HG03060 (cell line): ENCODE measurements at regions not wholly inside any gene's neighbourhood (a gene's known extent, or its start where the extent isn't known, plus 50 kb on each side); places are given as distances from the start of the nearest gene placed in this dataset.
A peak's percentile ranks its signal among the peaks of the same experiment; 100 is the strongest.

Experiments
- ATAC-seq: cut with Tn5 transposase; IDR thresholded peaks from one replicate; pipeline ENCODE4 v1.9.1; 2021; ENCODE audit warnings: low read depth, moderate number of reproducible peaks; ENCODE audit not compliant: unreplicated experiment

DNA sequence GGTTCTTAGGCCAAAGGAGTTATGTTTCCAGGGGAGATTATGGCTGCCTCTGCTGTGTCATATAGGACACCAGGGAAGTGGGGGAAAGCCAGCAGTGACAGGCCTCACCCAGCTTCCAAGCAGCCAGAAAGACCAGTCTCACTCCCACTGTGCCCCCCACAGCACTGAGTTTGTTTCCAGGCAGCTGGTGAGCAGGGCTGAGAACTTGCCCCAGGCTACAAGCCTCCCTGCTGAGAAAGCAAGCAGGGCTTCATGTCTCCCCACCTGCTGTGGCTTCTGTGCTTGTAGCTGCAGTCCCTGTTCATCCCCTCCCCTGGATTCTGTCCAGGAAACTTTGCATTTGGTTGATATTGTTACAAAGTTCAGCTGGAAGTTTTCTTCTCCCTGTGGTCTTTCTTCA lies 376.3 kb downstream of the PDCD6IP start:
- ATAC-seq: no peak

GRCh38 chr3:34175636-34176176 lies 377.3 kb downstream of the PDCD6IP start:
- no peak for ATAC-seq

DNA sequence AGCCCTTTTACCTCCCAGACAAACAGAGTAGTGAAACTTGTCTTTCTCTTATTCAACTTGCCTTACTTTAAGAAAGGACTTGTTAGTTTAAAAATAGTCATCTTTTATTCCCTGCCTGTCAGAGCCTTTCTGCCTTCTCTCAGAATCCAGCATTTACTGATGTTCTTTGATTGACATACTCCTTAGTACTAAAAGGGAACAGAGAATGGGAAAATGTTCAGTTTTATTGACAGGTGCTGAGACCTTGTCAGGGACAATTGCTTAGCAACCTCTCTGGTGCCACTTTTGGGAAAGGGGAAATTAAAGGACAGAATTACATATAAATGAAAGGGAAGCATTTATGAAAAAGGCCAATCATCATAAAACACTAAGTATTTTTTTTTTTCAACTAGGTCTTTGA lies 378.3 kb downstream of the PDCD6IP start:
- no peak for ATAC-seq

- no peak for ATAC-seq
Observed at GRCh38 chr3:34178415-34178814, 380.0 kb downstream of the PDCD6IP start.

DNA sequence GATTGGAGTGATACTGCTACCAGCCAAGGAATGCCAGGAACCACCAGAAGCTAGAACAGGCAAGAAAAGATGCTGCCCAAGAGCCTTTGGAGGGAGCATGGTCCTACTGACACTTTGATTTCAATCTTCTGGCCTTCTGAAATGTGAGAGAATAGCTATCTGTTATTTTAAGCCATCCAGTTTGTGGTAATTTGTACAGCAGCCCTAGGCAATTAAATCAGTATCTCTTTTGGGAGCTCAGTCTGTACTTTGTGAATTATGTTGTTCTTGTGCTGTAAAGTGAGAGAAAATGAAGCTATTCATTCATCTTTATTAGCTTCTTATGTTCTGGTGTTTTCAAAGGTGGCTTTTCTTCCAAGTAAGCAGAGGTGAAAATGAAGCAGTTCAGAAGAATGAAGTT lies 381.3 kb downstream of the PDCD6IP start:
- ATAC-seq: no peak

- no peak for ATAC-seq
Observed at GRCh38 chr3:34180532-34180931, 382.1 kb downstream of the PDCD6IP start.

DNA sequence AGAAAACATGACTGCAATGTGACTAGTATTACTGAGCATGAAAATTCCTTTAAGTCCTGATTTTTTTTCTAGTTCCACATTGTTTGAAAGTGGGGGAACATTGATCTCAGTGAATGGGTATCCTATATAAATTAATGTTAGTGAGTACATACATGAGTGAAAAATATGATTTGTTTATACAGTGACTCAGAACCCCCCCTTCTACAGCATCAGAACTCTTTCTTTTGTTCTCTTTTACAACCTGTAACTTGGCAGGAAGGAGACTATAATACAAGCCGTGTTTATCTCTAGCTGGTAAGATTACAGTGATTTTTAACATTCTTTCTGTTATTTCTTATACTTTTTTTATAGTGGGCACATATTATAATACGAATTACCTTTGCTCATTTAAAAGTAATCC lies 384.7 kb downstream of the PDCD6IP start:
- ATAC-seq: no peak

GRCh38 chr3:34183611-34184340 lies 385.3 kb downstream of the PDCD6IP start:
- ATAC-seq: no peak

GRCh38 chr3:34185301-34185700 lies 386.9 kb downstream of the PDCD6IP start:
- ATAC-seq: no peak

GRCh38 chr3:34189133-34189532 lies 390.7 kb downstream of the PDCD6IP start:
- no peak for ATAC-seq

DNA sequence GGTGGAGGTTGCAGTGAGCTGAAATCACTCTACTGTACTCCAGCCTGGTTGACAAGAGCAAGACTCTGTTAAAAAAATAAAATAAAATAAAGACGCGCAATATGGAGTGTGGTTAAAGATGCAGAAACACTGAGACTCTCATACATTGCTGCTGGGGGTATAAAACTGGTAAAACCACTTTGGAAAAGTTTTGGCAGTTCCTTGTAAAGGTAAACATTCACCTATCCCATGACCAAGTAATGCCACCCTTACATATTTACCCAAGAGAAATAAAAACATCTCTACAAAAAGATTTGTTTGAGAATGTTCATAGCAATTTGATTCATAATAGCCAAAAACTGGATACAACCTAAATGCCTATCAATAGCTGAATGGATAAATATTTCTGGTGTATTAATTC lies 398.5 kb downstream of the PDCD6IP start:
- no peak for ATAC-seq

GRCh38 chr3:34198309-34198708 lies 399.9 kb downstream of the PDCD6IP start:
- ATAC-seq: no peak

- ATAC-seq: peak; percentile 56
Observed at GRCh38 chr3:34200576-34200975, 402.1 kb downstream of the PDCD6IP start.

- no peak for ATAC-seq
Observed at GRCh38 chr3:34202975-34203374, 404.5 kb downstream of the PDCD6IP start.

GRCh38 chr3:34203386-34203785 lies 405.0 kb downstream of the PDCD6IP start:
- no peak for ATAC-seq

- no peak for ATAC-seq
Observed at GRCh38 chr3:34207002-34207401, 408.6 kb downstream of the PDCD6IP start.

GRCh38 chr3:34207806-34208205 lies 409.4 kb downstream of the PDCD6IP start:
- no peak for ATAC-seq

DNA sequence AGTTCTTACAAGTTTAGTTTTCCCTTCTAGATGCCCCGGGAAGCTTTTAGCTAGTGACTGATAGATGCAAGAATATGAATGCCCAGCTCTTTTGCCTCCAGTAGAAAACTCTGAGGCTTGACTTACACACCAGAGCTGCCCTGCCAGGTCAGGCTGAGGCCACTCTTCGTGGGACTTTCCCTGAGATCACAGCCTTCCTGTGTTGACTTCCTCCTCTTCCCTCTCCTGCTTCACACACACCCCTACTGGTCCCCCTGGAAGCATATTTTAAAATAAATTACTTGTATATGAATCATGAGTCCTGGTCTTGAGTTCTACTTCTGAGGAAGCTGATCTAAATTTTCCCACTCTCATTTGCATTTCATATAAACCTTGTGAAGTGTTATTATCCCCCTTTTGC lies 413.7 kb downstream of the PDCD6IP start:
- no peak for ATAC-seq

DNA sequence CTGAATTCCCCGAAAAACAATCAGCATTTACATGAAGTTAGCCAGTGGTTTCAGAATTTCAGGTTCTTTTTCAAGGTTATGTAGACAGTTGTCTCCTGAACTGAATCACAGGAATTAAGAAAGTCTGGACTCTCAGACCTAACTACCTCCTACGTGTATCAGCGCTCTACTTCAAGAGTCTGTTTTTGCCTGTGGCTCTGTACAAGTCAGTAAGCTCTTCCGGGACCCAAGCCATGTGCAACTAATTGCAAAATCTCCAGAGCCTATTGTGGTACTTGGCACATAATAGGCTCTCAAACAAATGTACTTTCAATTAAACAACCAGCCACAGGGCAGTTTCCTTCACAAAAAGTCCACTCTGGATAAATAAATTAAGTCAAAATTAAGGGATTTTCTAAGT lies 414.2 kb downstream of the PDCD6IP start:
- ATAC-seq: no peak

- no peak for ATAC-seq
Observed at GRCh38 chr3:34213478-34213877, 415.0 kb downstream of the PDCD6IP start.

DNA sequence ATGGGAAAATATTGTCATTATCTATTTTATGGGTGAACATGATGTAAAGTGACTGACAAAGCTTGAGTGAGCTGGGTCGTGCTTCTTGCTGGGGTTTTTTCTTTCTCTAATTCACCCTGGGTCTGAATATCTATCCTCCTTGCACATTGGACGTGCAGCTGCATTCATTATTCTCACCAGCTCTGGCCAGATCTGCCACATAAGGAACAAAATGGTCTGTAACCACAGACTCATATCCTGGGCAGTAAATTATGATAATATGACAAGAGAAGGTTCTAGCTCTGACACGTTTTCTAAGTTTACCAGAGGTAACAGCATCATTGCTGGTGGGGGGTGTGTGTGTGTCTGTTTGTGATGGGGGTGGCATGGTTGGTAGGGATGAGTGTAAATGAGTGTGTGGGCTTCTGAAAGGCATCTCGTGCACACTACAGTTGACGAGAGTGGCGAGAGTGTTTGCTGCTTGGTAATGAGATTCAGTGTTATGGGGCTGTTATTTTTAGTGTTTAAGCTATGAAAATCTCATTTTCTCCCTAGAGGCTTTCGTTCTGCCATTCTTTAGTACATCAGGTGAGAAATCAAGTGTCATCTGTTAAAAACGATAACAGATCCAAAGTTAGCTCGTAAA lies 418.4 kb downstream of the PDCD6IP start:
- no peak for ATAC-seq
